HepG2 (cell line): ENCODE measurements at regions not wholly inside any gene's neighbourhood (a gene's known extent, or its start where the extent isn't known, plus 50 kb on each side); places are given as distances from the start of the nearest gene placed in this dataset.

Experiments used
- ATAC-seq: fragments of 200-7000 bp; cut with Tn5 transposase; 3 replicates; pipeline ENCODE4 v1.9.1; 2020; ENCODE audit warnings: mild to moderate bottlenecking, moderate library complexity
- BruUV-seq: library from RNA; stranded (reverse); fragments of 400-500 nt; replicated peaks from 2 replicates; lab custom pipeline; 2021; lab: Mats Ljungman, UMichigan
- CTCF ChIA-PET: fragments of 300-600 bp; formaldehyde crosslinking; extraction: SDS; loops from one replicate; lab custom pipeline; 2021; ENCODE audit warnings: low total read pairs, inconsistent platforms, low intra/inter-chr PET ratio; lab: Yijun Ruan, JAX
- POLR2A ChIA-PET: fragments of 350-600 bp; sonication (Branson Sonifier 250); formaldehyde crosslinking; loops from one replicate; lab custom pipeline; 2020; ENCODE audit warnings: antibody characterized with exemption, inconsistent platforms; lab: Yijun Ruan, JAX
- DNase-seq: peaks from one replicate; pipeline ENCODE4 v3.0.0-alpha.2; 2015; ENCODE audit warnings: low spot score
- FAIRE-seq: peaks from 3 replicates; lab custom pipeline; 2011; peaks lifted over from hg19 to GRCh38; lab: Jason Lieb, UNC
- H2AFZ ChIP-seq: one replicate; pipeline ENCODE4 v1.6.1; 2011; ENCODE audit warnings: low read length, inconsistent platforms
- H3K27ac ChIP-seq: fragments of 300-600 bp; 3 replicates; pipeline ENCODE4 v1.8.0; 2011; ENCODE audit warnings: mixed run types, mild to moderate bottlenecking, mixed read lengths, low read length, inconsistent platforms; ENCODE audit not compliant: insufficient read depth; ENCODE audit errors: extremely low read length
- H3K27me3 ChIP-seq, 2 experiments: fragments of 200-600 bp in 1 of 2; 2 replicates in 1 of 2; 3 replicates in 1 of 2; pipeline versions ENCODE4 v1.6.0 to v1.8.0; 2011; ENCODE audit warnings: low read length in 2 of 2, mild to moderate bottlenecking in 2 of 2, moderate library complexity in 2 of 2, inconsistent platforms in 1 of 2; ENCODE audit not compliant: insufficient read depth in 2 of 2, control insufficient read depth in 1 of 2
- H3K36me3 ChIP-seq, 2 experiments: fragments of 200-600 bp in 1 of 2; replicated peaks in 1 of 2; 2 replicates in 1 of 2; 3 replicates in 1 of 2; pipeline versions ENCODE4 v1.5.1 to v1.8.0; 2011; ENCODE audit warnings: low read length in 2 of 2, inconsistent platforms in 1 of 2; ENCODE audit not compliant: insufficient read depth in 2 of 2, control insufficient read depth in 1 of 2
- H3K4me1 ChIP-seq: 2 replicates; pipeline ENCODE4 v1.5.1; 2012; ENCODE audit warnings: low read length, inconsistent platforms; ENCODE audit not compliant: insufficient read depth
- H3K4me2 ChIP-seq: 2 replicates; pipeline ENCODE4 v1.6.0; 2011; ENCODE audit warnings: low read depth, low read length, inconsistent platforms
- H3K4me3 ChIP-seq, 3 experiments: fragments of 200-600 bp in 1 of 3; sonication (generic), shearing (Covaris generic) in 1 of 3; replicated peaks in 1 of 3; 2 replicates each; pipeline ENCODE4 v1.5.1; 2011 to 2016; ENCODE audit warnings: low read length in 3 of 3, inconsistent platforms in 2 of 3, low read depth in 2 of 3, mild to moderate bottlenecking in 2 of 3, control low read depth in 1 of 3, mixed read lengths in 1 of 3; ENCODE audit not compliant: insufficient read depth in 1 of 3
- H3K79me2 ChIP-seq: one replicate; pipeline ENCODE4 v1.6.1; 2011; ENCODE audit warnings: low read length, inconsistent platforms; ENCODE audit not compliant: insufficient read depth
- H3K9ac ChIP-seq: 2 replicates; pipeline ENCODE4 v1.6.0; 2011; ENCODE audit warnings: mild to moderate bottlenecking, low read depth, low read length, inconsistent platforms; ENCODE audit not compliant: insufficient read depth
- H3K9me3 ChIP-seq: 2 replicates; pipeline ENCODE4 v1.5.1; 2012; ENCODE audit warnings: mild to moderate bottlenecking, low read length
- H4K20me1 ChIP-seq: 2 replicates; pipeline ENCODE4 v1.6.0; 2011; ENCODE audit warnings: inconsistent platforms, mild to moderate bottlenecking, low read length, moderate library complexity; ENCODE audit not compliant: insufficient read depth
- HCFC1 ChIP-seq: fragments of 150-350 bp; IDR thresholded peaks from 2 replicates; pipeline ENCODE4 v1.6.1; 2014; ENCODE audit warnings: low read depth, low read length
- HNRNPH1 ChIP-seq: fragments of 200-400 bp; formaldehyde crosslinking; optimal IDR thresholded peaks from 2 replicates; pipeline ENCODE3; 2017; ENCODE audit warnings: mild to moderate bottlenecking, low read depth, low read length
- JUNB ChIP-seq: sonication (generic); formaldehyde crosslinking; IDR thresholded peaks from 2 replicates; pipeline ENCODE4 v1.8.0; 2022; ENCODE audit warnings: missing genetic modification reagents, mild to moderate bottlenecking, borderline replicate concordance
- KDM4B ChIP-seq: sonication (generic); formaldehyde crosslinking; IDR thresholded peaks from 2 replicates; pipeline ENCODE4 v1.4.0; 2020; ENCODE audit warnings: missing genetic modification reagents
- KLF12 ChIP-seq: sonication (generic); formaldehyde crosslinking; IDR thresholded peaks from 2 replicates; pipeline ENCODE4 v1.4.0; 2020; ENCODE audit warnings: missing genetic modification reagents, borderline replicate concordance
- MYNN ChIP-seq: sonication (generic); formaldehyde crosslinking; IDR thresholded peaks from 2 replicates; pipeline ENCODE4 v1.4.0; 2020; ENCODE audit warnings: mild to moderate bottlenecking, low read depth, missing genetic modification reagents
- NFE2L2 ChIP-seq: fragments of 150-350 bp; IDR thresholded peaks from 2 replicates; pipeline ENCODE4 v1.6.1; 2014; ENCODE audit warnings: low read length
- SPEN ChIP-seq: sonication (generic); formaldehyde crosslinking; IDR thresholded peaks from 2 replicates; pipeline ENCODE4 v1.5.1; 2020; ENCODE audit warnings: low read depth, mild to moderate bottlenecking, missing genetic modification reagents
- TBL1XR1 ChIP-seq: fragments of 150-350 bp; IDR thresholded peaks from 2 replicates; pipeline ENCODE4 v1.6.1; 2014; ENCODE audit warnings: borderline replicate concordance, low read length; ENCODE audit not compliant: partially characterized antibody
- ZNF20 ChIP-seq: sonication (generic); formaldehyde crosslinking; IDR thresholded peaks from 2 replicates; pipeline ENCODE4 v1.4.0; 2020; ENCODE audit warnings: mild to moderate bottlenecking, moderate library complexity, missing genetic modification reagents
- ZNF207 ChIP-seq: fragments of 450-650 bp; IDR thresholded peaks from 2 replicates; pipeline ENCODE4 v1.6.1; 2016; ENCODE audit warnings: antibody characterized with exemption, borderline replicate concordance
- ZNF615 ChIP-seq: sonication (generic); formaldehyde crosslinking; IDR thresholded peaks from 2 replicates; pipeline ENCODE4 v1.5.0; 2020; ENCODE audit warnings: mild to moderate bottlenecking, missing genetic modification reagents, borderline replicate concordance
- ZNF670 ChIP-seq: sonication (generic); formaldehyde crosslinking; IDR thresholded peaks from 2 replicates; pipeline ENCODE4 v1.8.0; 2022; ENCODE audit warnings: mild to moderate bottlenecking, missing genetic modification reagents, borderline replicate concordance
- ZNF713 ChIP-seq: sonication (generic); formaldehyde crosslinking; IDR thresholded peaks from 2 replicates; pipeline ENCODE4 v1.4.0; 2020; ENCODE audit warnings: mild to moderate bottlenecking, missing genetic modification reagents
- WGBS: methylation state at CpG from one replicate; pipeline ENCODE4 v1.1.6; 2017; ENCODE audit warnings: low lambda C conversion rate; 5-methylcytosine and 5-hydroxymethylcytosine counted together
- in situ Hi-C: cut with HindIII; loops from 2 replicates; pipeline ENCODE4 v1.10.0; 2017; ENCODE audit warnings: low pct_unique_long_range_greater_than_20kb; ENCODE audit not compliant: extremely low pct_ligation_motif_present
- intact Hi-C: fragments of 100-400 bp; cut with micrococcal nuclease; formaldehyde crosslinking; loops from one replicate; pipeline ENCODE4 v1.10.0; 2022; ENCODE audit not compliant: unreplicated experiment
- TF ChIP-seq, protein P1 (sequence below): IDR thresholded peaks from 2 replicates; pipeline ENCODE4 v1.6.1; 2012; ENCODE audit warnings: inconsistent platforms
- TF ChIP-seq, protein P2 (sequence below): sonication (generic); formaldehyde crosslinking; IDR thresholded peaks from 2 replicates; pipeline ENCODE4 v1.5.0; 2020; ENCODE audit warnings: mild to moderate bottlenecking, missing genetic modification reagents, moderate library complexity
- TF ChIP-seq, protein P3 (sequence below): IDR thresholded peaks from 2 replicates; pipeline ENCODE4 v1.6.1; 2018; ENCODE audit warnings: missing genetic modification reagents, mild to moderate bottlenecking, missing compliant biosample characterization
- TF ChIP-seq, protein P4 (sequence below): sonication (generic); formaldehyde crosslinking; IDR thresholded peaks from 2 replicates; pipeline ENCODE4 v1.9.0; 2022; ENCODE audit warnings: missing genetic modification reagents, mild to moderate bottlenecking, borderline replicate concordance
- TF ChIP-seq, protein P5 (sequence below): sonication (generic); formaldehyde crosslinking; IDR thresholded peaks from 2 replicates; pipeline ENCODE4 v1.5.0; 2020; ENCODE audit warnings: missing genetic modification reagents, mild to moderate bottlenecking, borderline replicate concordance

DNA sequence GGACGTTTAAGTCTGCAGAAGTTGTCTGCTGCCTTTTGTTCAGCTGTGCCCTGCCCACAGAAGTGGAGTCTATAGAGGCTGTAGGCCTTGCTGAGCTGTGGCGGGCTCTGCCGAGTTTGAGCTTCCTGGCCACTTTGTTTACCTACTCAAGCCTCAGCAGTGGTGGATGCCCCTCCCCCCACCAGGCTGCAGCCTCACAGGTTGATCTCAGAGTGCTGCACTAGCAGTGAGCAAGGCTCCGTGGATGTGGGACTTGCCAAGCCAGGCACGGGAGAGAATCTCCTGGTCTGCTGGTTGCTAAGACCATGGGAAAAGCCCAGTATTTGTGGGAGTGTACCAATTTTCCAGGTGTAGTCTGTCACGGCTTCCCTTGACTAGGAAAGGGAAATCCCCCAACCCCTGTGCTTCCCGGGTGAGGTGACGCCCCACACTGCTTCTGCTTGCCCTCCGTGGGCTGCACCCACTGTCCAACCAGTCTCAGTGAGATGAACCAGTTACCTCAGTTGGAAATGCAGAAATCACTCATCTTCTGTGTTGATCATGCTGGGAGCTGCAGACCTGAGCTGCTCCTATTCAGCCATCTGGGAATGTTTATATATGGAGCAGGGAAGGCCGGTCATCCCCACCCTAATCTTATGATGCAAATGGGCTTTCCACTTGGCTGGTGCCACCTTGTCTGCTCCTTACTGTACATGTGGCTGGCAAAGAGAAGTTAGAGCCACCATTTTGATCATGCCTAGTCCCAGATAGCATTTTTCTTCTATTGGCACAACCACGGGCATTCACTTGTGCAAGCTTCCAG, 156.9 kb upstream of the ITGA6 start:
- H3K4me2 ChIP-seq: peak overlapping the region; percentile 78
- TF ChIP-seq, protein P1, sequence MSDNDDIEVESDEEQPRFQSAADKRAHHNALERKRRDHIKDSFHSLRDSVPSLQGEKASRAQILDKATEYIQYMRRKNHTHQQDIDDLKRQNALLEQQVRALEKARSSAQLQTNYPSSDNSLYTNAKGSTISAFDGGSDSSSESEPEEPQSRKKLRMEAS: 0 out of 2 replicates have a peak, but pooled peaks have one; percentile 17
- TF ChIP-seq HCFC1 (no peak), ZNF713 (CRISPR knock-in tag) (no peak), SPEN (CRISPR knock-in tag) (0 out of 2 replicates have a peak, but pooled peaks have one; percentile 27), ZNF207 (no peak), ZNF670 (CRISPR knock-in tag) (no peak), JUNB (CRISPR knock-in tag) (no peak), NFE2L2 (no peak), TBL1XR1 (no peak), HNRNPH1 (no peak), ZNF615 (CRISPR knock-in tag) (no peak), MYNN (no peak), KLF12 (no peak), ZNF20 (CRISPR knock-in tag) (no peak), KDM4B (CRISPR knock-in tag) (no peak)
- TF ChIP-seq, protein P2, sequence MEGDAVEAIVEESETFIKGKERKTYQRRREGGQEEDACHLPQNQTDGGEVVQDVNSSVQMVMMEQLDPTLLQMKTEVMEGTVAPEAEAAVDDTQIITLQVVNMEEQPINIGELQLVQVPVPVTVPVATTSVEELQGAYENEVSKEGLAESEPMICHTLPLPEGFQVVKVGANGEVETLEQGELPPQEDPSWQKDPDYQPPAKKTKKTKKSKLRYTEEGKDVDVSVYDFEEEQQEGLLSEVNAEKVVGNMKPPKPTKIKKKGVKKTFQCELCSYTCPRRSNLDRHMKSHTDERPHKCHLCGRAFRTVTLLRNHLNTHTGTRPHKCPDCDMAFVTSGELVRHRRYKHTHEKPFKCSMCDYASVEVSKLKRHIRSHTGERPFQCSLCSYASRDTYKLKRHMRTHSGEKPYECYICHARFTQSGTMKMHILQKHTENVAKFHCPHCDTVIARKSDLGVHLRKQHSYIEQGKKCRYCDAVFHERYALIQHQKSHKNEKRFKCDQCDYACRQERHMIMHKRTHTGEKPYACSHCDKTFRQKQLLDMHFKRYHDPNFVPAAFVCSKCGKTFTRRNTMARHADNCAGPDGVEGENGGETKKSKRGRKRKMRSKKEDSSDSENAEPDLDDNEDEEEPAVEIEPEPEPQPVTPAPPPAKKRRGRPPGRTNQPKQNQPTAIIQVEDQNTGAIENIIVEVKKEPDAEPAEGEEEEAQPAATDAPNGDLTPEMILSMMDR: no peak
- TF ChIP-seq, protein P3, sequence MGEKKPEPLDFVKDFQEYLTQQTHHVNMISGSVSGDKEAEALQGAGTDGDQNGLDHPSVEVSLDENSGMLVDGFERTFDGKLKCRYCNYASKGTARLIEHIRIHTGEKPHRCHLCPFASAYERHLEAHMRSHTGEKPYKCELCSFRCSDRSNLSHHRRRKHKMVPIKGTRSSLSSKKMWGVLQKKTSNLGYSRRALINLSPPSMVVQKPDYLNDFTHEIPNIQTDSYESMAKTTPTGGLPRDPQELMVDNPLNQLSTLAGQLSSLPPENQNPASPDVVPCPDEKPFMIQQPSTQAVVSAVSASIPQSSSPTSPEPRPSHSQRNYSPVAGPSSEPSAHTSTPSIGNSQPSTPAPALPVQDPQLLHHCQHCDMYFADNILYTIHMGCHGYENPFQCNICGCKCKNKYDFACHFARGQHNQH (CRISPR knock-in tag): 0 out of 2 replicates have a peak, but pooled peaks have one; percentile 49
- TF ChIP-seq, protein P4, sequence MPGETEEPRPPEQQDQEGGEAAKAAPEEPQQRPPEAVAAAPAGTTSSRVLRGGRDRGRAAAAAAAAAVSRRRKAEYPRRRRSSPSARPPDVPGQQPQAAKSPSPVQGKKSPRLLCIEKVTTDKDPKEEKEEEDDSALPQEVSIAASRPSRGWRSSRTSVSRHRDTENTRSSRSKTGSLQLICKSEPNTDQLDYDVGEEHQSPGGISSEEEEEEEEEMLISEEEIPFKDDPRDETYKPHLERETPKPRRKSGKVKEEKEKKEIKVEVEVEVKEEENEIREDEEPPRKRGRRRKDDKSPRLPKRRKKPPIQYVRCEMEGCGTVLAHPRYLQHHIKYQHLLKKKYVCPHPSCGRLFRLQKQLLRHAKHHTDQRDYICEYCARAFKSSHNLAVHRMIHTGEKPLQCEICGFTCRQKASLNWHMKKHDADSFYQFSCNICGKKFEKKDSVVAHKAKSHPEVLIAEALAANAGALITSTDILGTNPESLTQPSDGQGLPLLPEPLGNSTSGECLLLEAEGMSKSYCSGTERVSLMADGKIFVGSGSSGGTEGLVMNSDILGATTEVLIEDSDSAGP (CRISPR knock-in tag): peak; percentile 46; the same call in 1 of the 2 replicates
- TF ChIP-seq, protein P5, sequence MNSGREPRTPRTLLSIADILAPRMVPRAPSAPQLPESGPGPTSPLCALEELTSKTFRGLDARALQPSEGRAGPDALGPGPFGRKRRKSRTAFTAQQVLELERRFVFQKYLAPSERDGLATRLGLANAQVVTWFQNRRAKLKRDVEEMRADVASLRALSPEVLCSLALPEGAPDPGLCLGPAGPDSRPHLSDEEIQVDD (CRISPR knock-in tag): no peak

More for the DNA sequence above, 156.9 kb upstream of the ITGA6 start:
- no TSS peak for BruUV-seq
- no peaks in the 10 kb centered on the region for H3K9me3 ChIP-seq
- H3K79me2 ChIP-seq: no peaks in the 10 kb centered on the region
- H3K4me1 ChIP-seq: peaks cover 21% of the 10 kb centered on the region
- H3K27ac ChIP-seq: no peak overlapping the region
- FAIRE-seq: no peak
- DNase-seq: peak; percentile 50
- peak overlapping the region; percentile 10; the same call in 1 of the 2 replicates for H3K9ac ChIP-seq
- H3K4me3 ChIP-seq: peak overlapping the region in 2 of 3 experiments; percentile 11 to 48; a peak in 2 of 6 replicates
- WGBS: 6% methylated on average over 9 of the region's 11 CpGs
- ATAC-seq: peak; percentile 69
- CTCF ChIA-PET: no interaction called here
- no peak overlapping the region for H2AFZ ChIP-seq
- intact Hi-C loops (no loop called here), in situ Hi-C loops (no loop called here)
- peaks cover 0 to 6% of the 10 kb centered on the region in 2 experiments; a peak in 1 of 5 replicates for H3K27me3 ChIP-seq
- POLR2A ChIA-PET: interaction anchor here (0.6 to 1.6 kb wide), 2 partner anchors 17 to 157 kb away, joined by 3 to 6 read pairs; partner anchors contain the start of gene ITGA6
- no peaks in the 10 kb centered on the region for H4K20me1 ChIP-seq
- H3K36me3 ChIP-seq: no peaks in the 10 kb centered on the region
